H1 (cell line): ENCODE measurements at regions not wholly inside any gene's neighbourhood (a gene's known extent, or its start where the extent isn't known, plus 50 kb on each side); places are given as distances from the start of the nearest gene placed in this dataset.

Experiments used
- CTCF ChIA-PET: fragments of 300-600 bp; sonication (Branson Sonifier 250); formaldehyde crosslinking; loops from one replicate; lab custom pipeline; 2021; ENCODE audit not compliant: partially characterized antibody; lab: Charles Lee
- POLR2A ChIA-PET: fragments of 300-600 bp; sonication (Branson Sonifier 250); formaldehyde crosslinking; loops from one replicate; lab custom pipeline; 2021; ENCODE audit warnings: inconsistent platforms; ENCODE audit not compliant: partially characterized antibody; lab: Charles Lee
- DNase-seq, 2 experiments: peaks; one replicate each; pipeline versions ENCODE4 v3.0.0 to v3.0.0-alpha.2; 2010 to 2022; ENCODE audit warnings: low spot score in 2 of 2, low read depth in 1 of 2, mixed read lengths in 1 of 2
- FAIRE-seq: peaks from 2 replicates; lab custom pipeline; 2011; peaks lifted over from hg19 to GRCh38; lab: Jason Lieb, UNC
- H2AFZ ChIP-seq: 2 replicates; pipeline ENCODE4 v1.8.1; 2012; ENCODE audit warnings: low read length, inconsistent platforms
- H2AK5ac ChIP-seq: 2 replicates; pipeline ENCODE4 v1.6.1; 2013; ENCODE audit warnings: low read depth, low read length
- H2BK120ac ChIP-seq: replicated peaks from 2 replicates; pipeline ENCODE3; 2013; ENCODE audit warnings: low read depth, low read length, inconsistent platforms
- H2BK12ac ChIP-seq: 2 replicates; pipeline ENCODE4 v1.6.1; 2013; ENCODE audit warnings: low read depth, low read length
- H2BK15ac ChIP-seq: 2 replicates; pipeline ENCODE4 v1.6.1; 2013; ENCODE audit warnings: low read length
- H2BK20ac ChIP-seq: 2 replicates; pipeline ENCODE4 v1.6.1; 2013; ENCODE audit warnings: low read length
- H2BK5ac ChIP-seq: 2 replicates; pipeline ENCODE4 v1.6.1; 2013; ENCODE audit warnings: low read depth, low read length
- H3K14ac ChIP-seq: 2 replicates; pipeline ENCODE4 v1.6.1; 2013; ENCODE audit warnings: inconsistent platforms; ENCODE audit not compliant: insufficient read length
- H3K18ac ChIP-seq: 2 replicates; pipeline ENCODE4 v1.6.1; 2013; ENCODE audit warnings: low read length; ENCODE audit errors: extremely low read depth
- H3K23ac ChIP-seq: 2 replicates; pipeline ENCODE4 v1.6.1; 2013; ENCODE audit warnings: inconsistent platforms; ENCODE audit not compliant: insufficient read length
- H3K23me2 ChIP-seq: 2 replicates; pipeline ENCODE4 v1.6.1; 2013; ENCODE audit warnings: low read depth, low read length
- H3K27ac ChIP-seq: 2 replicates; pipeline ENCODE4 v1.6.1; 2011; ENCODE audit warnings: low read depth, low read length, inconsistent platforms
- H3K27me3 ChIP-seq, 4 experiments: replicated peaks in 1 of 4; 1 replicate in 1 of 4; 2 replicates in 3 of 4; pipeline versions ENCODE4 v1.6.1 to v1.8.1; 2011 to 2013; ENCODE audit warnings: low read length in 3 of 4, mild to moderate bottlenecking in 3 of 4, inconsistent platforms in 2 of 4, mixed read lengths in 2 of 4, moderate library complexity in 1 of 4; ENCODE audit not compliant: control insufficient read depth in 3 of 4, insufficient read depth in 3 of 4; ENCODE audit errors: extremely low read depth in 1 of 4
- H3K36me3 ChIP-seq, 4 experiments: 2 replicates each; pipeline versions ENCODE4 v1.6.1 to v1.8.1; 2011 to 2013; ENCODE audit warnings: mild to moderate bottlenecking in 4 of 4, low read length in 3 of 4, moderate library complexity in 2 of 4, control low read depth in 1 of 4, inconsistent platforms in 1 of 4; ENCODE audit not compliant: insufficient read depth in 4 of 4, control insufficient read depth in 2 of 4
- H3K4ac ChIP-seq: replicated peaks from 2 replicates; pipeline ENCODE3; 2013; ENCODE audit warnings: low read length, low read depth, mixed read lengths, inconsistent platforms; ENCODE audit not compliant: insufficient read length
- H3K4me1 ChIP-seq, 4 experiments: replicated peaks in 1 of 4; 1 replicate in 1 of 4; 2 replicates in 3 of 4; pipeline versions ENCODE4 v1.6.1 to v1.8.1; 2011 to 2013; ENCODE audit warnings: low read length in 3 of 4, inconsistent platforms in 2 of 4, mixed read lengths in 1 of 4; ENCODE audit not compliant: insufficient read depth in 4 of 4, control insufficient read depth in 3 of 4
- H3K4me2 ChIP-seq, 2 experiments: 2 replicates each; pipeline versions ENCODE4 v1.6.1 to v1.8.1; 2011 to 2013; ENCODE audit warnings: low read depth in 2 of 2, low read length in 2 of 2, control low read depth in 1 of 2, inconsistent platforms in 1 of 2, mild to moderate bottlenecking in 1 of 2; ENCODE audit not compliant: insufficient read depth in 1 of 2
- H3K4me3 ChIP-seq, 4 experiments: fragments of 200-600, 300-600 bp in 1 of 4; sonication (generic), shearing (Covaris generic), sonication (Bioruptor Twin) in 1 of 4; 2 replicates each; pipeline versions ENCODE4 v1.5.1 to v1.8.1; 2011 to 2016; ENCODE audit warnings: low read length in 4 of 4, low read depth in 3 of 4, control low read depth in 2 of 4, inconsistent platforms in 2 of 4, mild to moderate bottlenecking in 2 of 4, mixed read lengths in 1 of 4, moderate library complexity in 1 of 4; ENCODE audit not compliant: insufficient read depth in 2 of 4; ENCODE audit errors: extremely low read depth in 1 of 4
- H3K56ac ChIP-seq: replicated peaks from 2 replicates; pipeline ENCODE3; 2013; ENCODE audit warnings: low read depth, mild to moderate bottlenecking, mixed read lengths, low read length, inconsistent platforms; ENCODE audit not compliant: insufficient read length
- H3K79me1 ChIP-seq: 2 replicates; pipeline ENCODE4 v1.6.1; 2013; ENCODE audit warnings: low read depth, low read length, control low read depth
- H3K79me2 ChIP-seq, 2 experiments: 2 replicates each; pipeline versions ENCODE4 v1.6.1 to v1.8.1; 2012 to 2013; ENCODE audit warnings: low read length in 2 of 2, mild to moderate bottlenecking in 2 of 2, inconsistent platforms in 1 of 2; ENCODE audit not compliant: insufficient read depth in 2 of 2, control insufficient read depth in 1 of 2
- H3K9ac ChIP-seq, 4 experiments: replicated peaks in 1 of 4; 1 replicate in 1 of 4; 2 replicates in 3 of 4; pipeline versions ENCODE4 v1.6.1 to v1.8.1; 2011 to 2013; ENCODE audit warnings: low read depth in 3 of 4, low read length in 3 of 4, control low read depth in 2 of 4, mild to moderate bottlenecking in 2 of 4, moderate library complexity in 2 of 4, inconsistent platforms in 1 of 4; ENCODE audit errors: extremely low read depth in 1 of 4
- H3K9me3 ChIP-seq, 2 experiments: 2 replicates each; pipeline versions ENCODE4 v1.6.1 to v1.8.1; 2012 to 2013; ENCODE audit warnings: mild to moderate bottlenecking in 2 of 2, moderate library complexity in 2 of 2, control low read depth in 1 of 2, inconsistent platforms in 1 of 2, low read depth in 1 of 2, low read length in 1 of 2, mixed read lengths in 1 of 2; ENCODE audit not compliant: insufficient read depth in 2 of 2
- H4K20me1 ChIP-seq, 2 experiments: replicated peaks in 1 of 2; 2 replicates each; pipeline versions ENCODE3 to v1.8.1; 2011 to 2013; ENCODE audit warnings: inconsistent platforms in 2 of 2, low read length in 2 of 2, mild to moderate bottlenecking in 1 of 2; ENCODE audit not compliant: insufficient read depth in 2 of 2, control insufficient read depth in 1 of 2
- H4K5ac ChIP-seq: 2 replicates; pipeline ENCODE4 v1.6.1; 2013; ENCODE audit warnings: low read length, low read depth, mixed read lengths, inconsistent platforms; ENCODE audit not compliant: insufficient read length
- H4K8ac ChIP-seq: 2 replicates; pipeline ENCODE4 v1.8.0; 2013; ENCODE audit warnings: mild to moderate bottlenecking, moderate library complexity, low read length, inconsistent platforms; ENCODE audit not compliant: insufficient read depth; ENCODE audit errors: extremely low read depth
- H4K91ac ChIP-seq: replicated peaks from 2 replicates; pipeline ENCODE3; 2013; ENCODE audit warnings: low read length, mixed read lengths, inconsistent platforms; ENCODE audit not compliant: insufficient read length
- CHD2 ChIP-seq: IDR thresholded peaks from 2 replicates; pipeline ENCODE4 v1.6.1; 2012; ENCODE audit warnings: low read length, improper control_type of control experiment
- EGR1 ChIP-seq: IDR thresholded peaks from 2 replicates; pipeline ENCODE4 v1.6.1; 2011; ENCODE audit warnings: low read depth, low read length, borderline replicate concordance
- EZH2 ChIP-seq: fragments of 200-600 bp; sonication (generic); IDR thresholded peaks from 2 replicates; pipeline ENCODE4 v1.7.1; 2012; ENCODE audit warnings: low read depth, mild to moderate bottlenecking, moderate library complexity, low read length, inconsistent platforms; ENCODE audit not compliant: severe bottlenecking
- FOSL1 ChIP-seq: IDR thresholded peaks from 2 replicates; pipeline ENCODE4 v1.6.1; 2011; ENCODE audit warnings: mild to moderate bottlenecking, low read depth, low read length, moderate library complexity; ENCODE audit not compliant: insufficient read depth
- GTF2F1 ChIP-seq: IDR thresholded peaks from 2 replicates; pipeline ENCODE4 v1.6.1; 2012; ENCODE audit warnings: low read depth, low read length, improper control_type of control experiment, borderline replicate concordance
- JUND ChIP-seq: IDR thresholded peaks from 2 replicates; pipeline ENCODE4 v1.6.1; 2011; ENCODE audit warnings: mild to moderate bottlenecking, improper control_type of control experiment, low read length
- RBBP5 ChIP-seq: IDR thresholded peaks from 2 replicates; pipeline ENCODE4 v1.7.1; 2012; ENCODE audit warnings: low read depth, mild to moderate bottlenecking, inconsistent platforms, low read length, moderate library complexity, borderline replicate concordance
- TAF7 ChIP-seq: optimal IDR thresholded peaks from 2 replicates; pipeline ENCODE3; 2011; ENCODE audit warnings: low read depth, mild to moderate bottlenecking, inconsistent platforms, low read length, moderate library complexity, borderline replicate concordance
- TEAD4 ChIP-seq: IDR thresholded peaks from 2 replicates; pipeline ENCODE4 v1.6.1; 2012; ENCODE audit warnings: low read depth, low read length, inconsistent platforms, mixed read lengths
- ZNF274 ChIP-seq: IDR thresholded peaks from 2 replicates; pipeline ENCODE4 v1.7.0; 2012; ENCODE audit warnings: low read length, borderline replicate concordance; ENCODE audit errors: extremely low read depth
- WGBS, 2 experiments: shearing (Covaris generic) in 1 of 2; methylation state at CpG; one replicate each; pipeline versions ENCODE4 v1.1.6 to v1.1.7; 2013 to 2015; ENCODE audit warnings: low lambda C conversion rate in 2 of 2, mixed read lengths in 2 of 2, inconsistent platforms in 1 of 2, low coverage in 1 of 2, missing lambda C conversion rate in 1 of 2; ENCODE audit not compliant: insufficient replicate concordance in 2 of 2, insufficient coverage in 1 of 2, insufficient read length in 1 of 2; ENCODE audit errors: extremely low coverage in 1 of 2, missing lambda C conversion rate in 1 of 2; 5-methylcytosine and 5-hydroxymethylcytosine counted together
- TF ChIP-seq, protein P1 (sequence below), 3 experiments: IDR thresholded peaks; 1 replicate in 2 of 3; 2 replicates in 1 of 3; pipeline versions ENCODE4 v1.5.1 to v1.6.1; 2011; ENCODE audit warnings: low read length in 3 of 3, mild to moderate bottlenecking in 3 of 3, inconsistent platforms in 2 of 3, low read depth in 1 of 3, moderate library complexity in 1 of 3; ENCODE audit not compliant: insufficient read depth in 1 of 3; ENCODE audit errors: control extremely low read depth in 1 of 3
- TF ChIP-seq, protein P2 (sequence below): IDR thresholded peaks from 2 replicates; pipeline ENCODE4 v1.6.1; 2011; ENCODE audit warnings: low read depth, mild to moderate bottlenecking, low read length; ENCODE audit not compliant: insufficient read depth

DNA sequence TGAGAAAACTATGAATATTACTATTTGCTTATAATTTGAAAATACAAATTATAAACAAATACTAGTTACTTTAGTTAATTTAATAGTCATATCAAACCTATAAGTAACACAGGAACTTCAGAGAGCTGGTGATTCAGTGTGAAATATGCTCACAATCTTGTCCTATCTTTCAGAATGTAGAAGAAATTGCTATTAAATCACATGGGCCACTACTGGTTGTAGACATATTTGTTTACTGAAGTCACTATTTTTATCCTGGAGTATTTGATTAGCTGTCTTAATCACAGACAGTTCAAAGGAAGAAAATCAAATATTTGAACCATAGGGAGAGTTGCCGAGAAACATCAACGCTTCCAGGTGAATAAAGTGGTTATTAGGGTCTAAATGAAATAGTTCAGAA, 187.6 kb upstream of the ANO3 start:
- Histone ChIP-seq H3K36me3 (no peaks in the 10 kb centered on the region), H3K27me3 (no peaks in the 10 kb centered on the region), H3K4ac (no peak overlapping the region), H3K9me3 (no peaks in the 10 kb centered on the region), H2BK12ac (no peak overlapping the region), H4K8ac (no peak overlapping the region), H2BK20ac (no peak overlapping the region), H3K79me2 (no peaks in the 10 kb centered on the region), H3K4me1 (no peaks in the 10 kb centered on the region), H3K23ac (no peak overlapping the region), H2BK15ac (no peak overlapping the region), H3K14ac (no peak overlapping the region), H3K18ac (no peak overlapping the region), H4K20me1 (no peaks in the 10 kb centered on the region), H2BK5ac (no peak overlapping the region), H4K91ac (no peak overlapping the region), H3K9ac (no peak overlapping the region), H2BK120ac (no peak overlapping the region), H3K4me2 (no peak overlapping the region), H2AFZ (no peak overlapping the region), H4K5ac (no peak overlapping the region), H3K23me2 (no peaks in the 10 kb centered on the region), H3K56ac (no peak overlapping the region), H3K4me3 (no peak overlapping the region), H3K79me1 (no peaks in the 10 kb centered on the region), H2AK5ac (no peak overlapping the region), H3K27ac (no peak overlapping the region)
- WGBS, 2 experiments = 79% methylated on average over 2 of the region's 2 CpGs; no CpG with 5 or more reads in 1 of the 2 experiments
- no peak for FAIRE-seq
- CTCF ChIA-PET = no interaction called here
- POLR2A ChIA-PET = no interaction called here
- DNase-seq = no peak
- no peak for TF ChIP-seq FOSL1
- no peak for TF ChIP-seq RBBP5
- no peak for TF ChIP-seq EZH2
- TF ChIP-seq ZNF274 = no peak
- no peak for TF ChIP-seq TAF7
- no peak for TF ChIP-seq JUND
- TF ChIP-seq GTF2F1 = no peak
- TF ChIP-seq TEAD4 = no peak
- TF ChIP-seq, protein P1, sequence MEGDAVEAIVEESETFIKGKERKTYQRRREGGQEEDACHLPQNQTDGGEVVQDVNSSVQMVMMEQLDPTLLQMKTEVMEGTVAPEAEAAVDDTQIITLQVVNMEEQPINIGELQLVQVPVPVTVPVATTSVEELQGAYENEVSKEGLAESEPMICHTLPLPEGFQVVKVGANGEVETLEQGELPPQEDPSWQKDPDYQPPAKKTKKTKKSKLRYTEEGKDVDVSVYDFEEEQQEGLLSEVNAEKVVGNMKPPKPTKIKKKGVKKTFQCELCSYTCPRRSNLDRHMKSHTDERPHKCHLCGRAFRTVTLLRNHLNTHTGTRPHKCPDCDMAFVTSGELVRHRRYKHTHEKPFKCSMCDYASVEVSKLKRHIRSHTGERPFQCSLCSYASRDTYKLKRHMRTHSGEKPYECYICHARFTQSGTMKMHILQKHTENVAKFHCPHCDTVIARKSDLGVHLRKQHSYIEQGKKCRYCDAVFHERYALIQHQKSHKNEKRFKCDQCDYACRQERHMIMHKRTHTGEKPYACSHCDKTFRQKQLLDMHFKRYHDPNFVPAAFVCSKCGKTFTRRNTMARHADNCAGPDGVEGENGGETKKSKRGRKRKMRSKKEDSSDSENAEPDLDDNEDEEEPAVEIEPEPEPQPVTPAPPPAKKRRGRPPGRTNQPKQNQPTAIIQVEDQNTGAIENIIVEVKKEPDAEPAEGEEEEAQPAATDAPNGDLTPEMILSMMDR (IDR thresholded peaks at IDR 0.05; ENCODE audit: control extremely low read depth in 1 of 3, insufficient read depth in 1 of 3, low read depth in 1 of 3, low read length in 3 of 3) = no peak
- TF ChIP-seq, protein P2, sequence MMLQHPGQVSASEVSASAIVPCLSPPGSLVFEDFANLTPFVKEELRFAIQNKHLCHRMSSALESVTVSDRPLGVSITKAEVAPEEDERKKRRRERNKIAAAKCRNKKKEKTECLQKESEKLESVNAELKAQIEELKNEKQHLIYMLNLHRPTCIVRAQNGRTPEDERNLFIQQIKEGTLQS = no peak
- TF ChIP-seq CHD2 = no peak
- TF ChIP-seq EGR1 = no peak
